ENCODE measurements at regions not wholly inside any gene's neighbourhood (a gene's known extent, or its start where the extent isn't known, plus 50 kb on each side); places are given as distances from the start of the nearest gene placed in this dataset.
"Not testable (repeated sequence)": the region's sequence is repeated elsewhere in the genome, so short reads cannot be mapped to it uniquely, and the experiment has no call there.

- TF ChIP-seq, protein P1, sequence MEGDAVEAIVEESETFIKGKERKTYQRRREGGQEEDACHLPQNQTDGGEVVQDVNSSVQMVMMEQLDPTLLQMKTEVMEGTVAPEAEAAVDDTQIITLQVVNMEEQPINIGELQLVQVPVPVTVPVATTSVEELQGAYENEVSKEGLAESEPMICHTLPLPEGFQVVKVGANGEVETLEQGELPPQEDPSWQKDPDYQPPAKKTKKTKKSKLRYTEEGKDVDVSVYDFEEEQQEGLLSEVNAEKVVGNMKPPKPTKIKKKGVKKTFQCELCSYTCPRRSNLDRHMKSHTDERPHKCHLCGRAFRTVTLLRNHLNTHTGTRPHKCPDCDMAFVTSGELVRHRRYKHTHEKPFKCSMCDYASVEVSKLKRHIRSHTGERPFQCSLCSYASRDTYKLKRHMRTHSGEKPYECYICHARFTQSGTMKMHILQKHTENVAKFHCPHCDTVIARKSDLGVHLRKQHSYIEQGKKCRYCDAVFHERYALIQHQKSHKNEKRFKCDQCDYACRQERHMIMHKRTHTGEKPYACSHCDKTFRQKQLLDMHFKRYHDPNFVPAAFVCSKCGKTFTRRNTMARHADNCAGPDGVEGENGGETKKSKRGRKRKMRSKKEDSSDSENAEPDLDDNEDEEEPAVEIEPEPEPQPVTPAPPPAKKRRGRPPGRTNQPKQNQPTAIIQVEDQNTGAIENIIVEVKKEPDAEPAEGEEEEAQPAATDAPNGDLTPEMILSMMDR (conservative IDR thresholded peaks at IDR 0.05; ENCODE audit: low read length): not testable (repeated sequence)
- TF ChIP-seq EZH2phosphoT487 (IDR thresholded peaks at IDR 0.05; ENCODE audit: borderline replicate concordance, low read depth, low read length): not testable (repeated sequence)
Observed at GRCh38 chr5:123975521-123975920, 463.5 kb downstream of the CSNK1G3 start.
